Middle frontal gyrus (tissue), 1 donor: ENCODE measurements at regions not wholly inside any gene's neighbourhood (a gene's known extent, or its start where the extent isn't known, plus 50 kb on each side); places are given as distances from the start of the nearest gene placed in this dataset.

Source experiments
- DNase-seq: peaks from one replicate; pipeline ENCODE4 v3.0.0-alpha.2; 2015; ENCODE audit warnings: low spot score; ENCODE audit errors: extremely low spot score

DNA sequence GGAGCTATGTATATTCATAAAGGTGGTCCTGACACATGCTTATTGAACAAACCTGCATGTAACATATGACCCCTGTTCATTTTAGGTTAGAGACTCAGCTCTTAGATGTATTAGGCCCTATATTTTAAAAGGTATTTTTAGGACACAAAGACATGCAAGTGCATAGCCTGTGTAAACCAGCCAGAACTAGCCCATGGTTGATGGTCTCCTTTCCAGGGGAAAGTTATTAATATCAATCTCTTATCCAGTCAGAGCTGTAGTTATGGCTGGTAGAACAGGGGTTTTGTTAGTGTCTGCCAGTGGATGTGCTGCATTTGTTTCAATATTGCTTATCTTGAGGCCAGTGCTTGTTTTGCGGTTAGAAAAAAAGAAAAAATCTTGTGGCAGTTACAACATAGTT lies 488.6 kb downstream of the KCTD8 start:
- DNase-seq, result no peak

DNA sequence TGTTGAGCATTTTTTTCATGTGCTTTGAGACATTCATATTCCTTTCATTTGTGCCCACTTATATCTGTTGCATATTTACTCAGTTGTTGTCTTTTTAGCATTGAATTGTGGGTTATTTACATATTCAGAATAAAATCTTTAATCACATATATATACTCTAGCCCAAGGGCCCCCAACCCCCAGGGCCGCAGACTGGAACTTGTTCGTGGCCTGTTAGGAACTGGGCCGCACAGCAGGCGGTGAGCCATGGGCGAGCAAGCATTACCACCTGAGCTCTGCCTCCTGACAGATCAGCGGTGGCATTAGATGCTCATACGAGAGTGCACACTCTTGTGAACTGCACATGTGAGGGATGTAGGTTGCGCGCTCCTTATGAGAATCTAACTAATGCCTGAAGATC lies 480.6 kb downstream of the KCTD8 start:
- no peak for DNase-seq

DNA sequence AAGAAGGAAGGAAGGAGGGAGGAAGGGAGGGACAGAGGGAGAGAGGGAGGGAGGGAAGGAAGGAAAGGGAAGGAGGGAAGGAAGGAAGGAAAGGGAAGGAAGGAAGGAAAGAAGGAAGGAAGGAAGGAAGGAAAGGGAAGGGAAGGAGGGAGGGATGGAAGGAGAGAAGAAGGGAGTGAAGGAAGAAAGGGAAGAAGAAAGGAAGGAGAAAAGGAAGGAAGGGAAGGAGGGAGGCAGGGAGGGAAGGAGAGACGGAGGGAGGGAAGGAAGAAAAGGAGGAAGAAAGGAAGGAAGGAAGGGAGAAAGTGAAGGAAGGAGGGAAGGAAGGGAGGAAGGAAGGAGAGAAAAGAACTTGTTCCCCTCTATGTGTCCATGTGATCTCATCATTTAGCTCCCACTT lies 465.0 kb downstream of the KCTD8 start:
- DNase-seq, result no peak

DNA sequence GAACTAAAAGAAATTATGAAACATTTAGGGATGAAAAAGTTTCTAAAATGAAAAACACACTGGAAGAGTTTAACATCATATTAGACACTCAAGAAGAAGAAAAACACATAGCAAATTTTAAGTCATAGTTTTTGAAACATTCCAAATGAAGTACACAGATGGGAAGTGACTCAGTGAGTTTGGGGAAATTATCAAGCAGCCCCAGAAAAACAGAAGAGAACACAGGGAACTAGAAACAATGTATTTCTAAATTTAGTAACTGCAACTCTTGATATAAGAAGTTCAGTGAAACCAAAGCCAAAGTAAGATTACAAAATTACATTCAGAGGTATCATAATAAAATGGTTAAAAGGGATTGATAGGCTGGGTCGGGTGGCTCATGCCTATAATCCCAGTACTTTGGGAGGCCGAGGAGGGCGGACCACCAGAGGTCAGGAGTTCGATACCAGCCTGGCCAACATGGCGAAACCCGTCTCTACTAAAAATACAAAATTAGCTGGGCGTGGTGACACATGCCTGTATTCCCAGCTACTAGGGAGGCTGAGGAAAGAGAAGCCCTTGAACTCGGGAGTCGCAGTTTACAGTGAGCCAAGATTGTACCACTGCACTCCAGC lies 461.2 kb downstream of the KCTD8 start:
- DNase-seq, result no peak

DNA sequence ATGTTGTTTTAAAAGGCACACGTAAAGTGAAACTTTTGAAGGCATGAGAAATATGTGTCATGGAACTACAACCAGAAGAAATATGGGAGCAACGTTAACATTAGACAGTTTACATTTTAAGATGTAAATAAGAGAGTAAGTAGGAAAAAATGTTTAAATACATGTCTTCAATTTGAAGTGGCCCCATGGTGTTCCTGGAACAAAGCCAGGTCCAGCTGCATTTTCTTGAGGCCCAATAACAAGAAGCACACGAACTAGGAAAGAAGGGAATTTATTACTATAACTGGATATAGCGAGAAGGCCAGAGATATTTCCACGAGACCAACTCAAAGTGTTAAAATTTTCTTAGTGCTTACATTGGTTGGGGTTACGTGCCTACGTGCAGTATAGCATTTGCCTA lies 458.1 kb downstream of the KCTD8 start:
- no peak for DNase-seq

DNA sequence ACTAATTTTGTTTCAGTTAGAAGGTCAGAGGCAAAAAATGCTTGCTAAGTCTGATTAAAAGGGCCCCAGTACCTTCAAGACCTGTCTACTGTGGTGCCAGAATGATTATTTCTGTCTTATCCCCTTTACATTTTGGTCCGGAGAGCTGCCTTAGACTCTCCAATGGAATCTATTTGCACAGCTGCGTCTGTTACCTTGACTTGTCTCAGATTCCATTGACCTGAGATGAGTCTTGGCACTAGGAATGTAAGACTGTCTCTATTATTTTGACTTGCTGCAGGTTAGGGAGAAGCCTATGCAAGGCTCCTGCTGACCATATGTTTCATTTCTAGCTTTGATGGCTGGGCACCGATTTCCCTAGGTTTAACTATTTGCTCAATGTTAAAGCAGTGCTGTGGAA lies 457.6 kb downstream of the KCTD8 start:
- no peak for DNase-seq

DNA sequence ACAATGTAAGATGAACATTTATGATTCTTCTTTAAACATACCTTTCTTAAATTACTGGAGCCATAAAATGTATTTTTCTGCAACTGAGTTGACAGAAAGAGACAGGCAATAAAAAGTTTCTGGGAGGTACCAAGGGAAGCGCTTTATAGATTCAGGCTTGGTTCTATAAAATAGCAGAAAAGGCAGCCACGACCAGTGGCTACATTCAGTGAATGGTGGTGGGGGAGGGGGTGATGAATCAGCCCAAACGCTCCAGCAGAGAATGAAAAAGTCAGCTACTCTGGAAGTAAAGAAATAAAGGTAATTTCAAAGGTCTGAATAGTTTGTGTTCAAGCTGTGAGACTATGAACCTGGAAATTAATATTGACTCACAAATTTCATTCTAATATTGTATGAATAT lies 456.1 kb downstream of the KCTD8 start:
- DNase-seq, result no peak

DNA sequence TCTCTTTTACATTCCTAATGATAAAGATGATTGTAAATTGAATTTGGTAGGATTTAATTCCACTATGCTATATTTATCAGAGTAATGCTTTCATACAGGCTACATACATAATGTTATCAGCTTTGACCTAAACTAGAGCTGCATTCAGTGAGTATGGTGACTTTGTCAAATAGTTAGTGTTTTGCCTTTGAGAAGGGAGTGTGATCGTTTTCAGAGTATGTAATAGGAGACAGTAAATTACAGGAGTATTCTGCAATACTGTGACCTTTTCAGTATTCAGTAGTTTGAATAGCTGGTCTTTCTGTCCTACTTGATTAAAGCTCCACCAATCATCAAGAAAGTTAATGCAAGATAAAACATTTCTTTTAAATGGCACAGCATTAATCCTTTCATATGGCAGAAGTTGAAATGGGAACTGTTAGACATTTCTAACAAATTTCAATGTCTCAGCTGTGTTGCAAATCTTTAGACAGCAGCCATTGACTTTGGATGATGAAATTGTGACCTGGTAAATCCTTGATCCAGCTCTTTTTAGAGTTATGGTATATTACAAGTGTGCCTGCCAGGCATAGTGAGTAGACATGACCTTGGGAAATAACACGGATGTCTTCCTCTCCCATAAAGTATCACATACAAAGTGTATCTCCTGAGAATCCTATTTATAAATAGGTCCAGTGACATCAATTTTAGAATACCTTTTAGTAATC lies 455.3 kb downstream of the KCTD8 start:
- DNase-seq, result no peak

DNA sequence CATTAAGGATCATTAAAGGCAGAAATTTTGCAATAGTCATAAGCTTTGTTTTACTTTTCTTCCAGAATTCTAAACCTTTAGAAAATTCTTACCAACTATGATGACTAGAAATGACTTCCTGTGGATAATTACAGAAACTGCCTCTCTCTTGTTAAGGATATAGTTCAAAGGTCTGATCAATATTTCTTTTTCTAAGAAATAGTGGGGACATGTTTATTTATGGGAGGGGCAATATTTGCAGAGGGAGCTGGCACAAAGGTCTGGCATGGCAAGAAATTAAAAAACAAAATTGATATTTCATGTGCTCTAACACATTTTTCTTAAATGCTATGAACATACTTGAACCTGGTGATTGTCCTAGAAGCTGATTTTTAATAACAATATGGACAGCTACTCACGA lies 448.9 kb downstream of the KCTD8 start:
- no peak for DNase-seq

DNA sequence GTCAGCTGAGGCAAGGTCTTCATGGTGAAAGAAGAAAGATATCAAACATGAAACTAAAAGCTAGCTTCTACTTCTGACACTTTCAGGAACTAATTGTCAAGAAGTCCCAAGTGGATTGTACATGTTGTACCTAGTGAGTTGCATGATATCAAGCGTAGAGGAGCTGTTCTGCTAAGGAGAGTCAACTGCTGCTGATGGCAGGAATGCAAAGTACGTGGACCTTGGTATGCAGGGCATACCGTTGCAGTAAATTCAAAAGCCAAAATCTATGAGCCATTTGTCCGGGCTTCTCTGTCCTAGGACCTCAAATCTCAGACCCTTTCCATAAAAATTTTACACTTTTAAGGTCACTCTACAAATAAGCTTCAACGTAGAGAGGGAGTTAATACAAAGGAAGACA lies 446.2 kb downstream of the KCTD8 start:
- no peak for DNase-seq

DNA sequence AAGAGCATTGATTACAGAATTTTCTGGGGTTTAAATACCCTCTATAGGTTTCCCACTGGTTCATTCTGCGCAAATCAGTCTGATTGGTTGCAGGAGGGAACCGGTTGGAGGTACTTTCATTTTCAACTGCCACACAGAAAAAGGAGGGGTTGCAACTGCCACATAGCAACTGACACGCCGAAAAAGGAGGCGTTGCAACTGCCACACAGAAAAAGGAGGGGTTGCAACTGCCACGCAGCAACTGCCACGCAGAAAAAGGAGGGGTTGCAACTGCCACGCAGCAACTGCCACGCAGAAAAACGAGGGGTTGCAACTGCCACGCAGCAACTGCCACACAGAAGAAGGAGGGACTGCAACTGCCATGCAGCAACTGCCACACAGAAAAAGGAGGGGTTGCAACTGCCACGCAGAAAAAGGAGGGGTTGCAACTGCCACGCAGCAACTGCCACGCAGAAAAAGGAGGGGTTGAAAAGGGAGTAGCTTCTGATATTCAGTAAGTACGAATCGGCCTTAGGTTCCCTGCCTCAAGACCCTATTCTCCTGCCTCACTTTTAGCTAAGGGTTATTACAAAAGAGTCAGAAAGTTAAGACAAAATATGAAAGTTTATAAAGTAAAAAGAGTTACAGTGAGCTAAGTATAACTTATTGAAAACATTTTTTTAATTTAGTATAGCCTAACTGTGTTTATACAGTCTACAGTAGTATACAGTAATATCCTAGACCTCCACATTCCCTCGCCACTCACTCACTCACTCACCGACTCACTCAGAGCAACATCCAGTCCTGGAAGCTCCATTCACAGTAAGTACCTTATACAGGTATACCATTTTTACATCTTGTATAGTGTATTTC lies 431.8 kb downstream of the KCTD8 start:
- DNase-seq, result no peak

DNA sequence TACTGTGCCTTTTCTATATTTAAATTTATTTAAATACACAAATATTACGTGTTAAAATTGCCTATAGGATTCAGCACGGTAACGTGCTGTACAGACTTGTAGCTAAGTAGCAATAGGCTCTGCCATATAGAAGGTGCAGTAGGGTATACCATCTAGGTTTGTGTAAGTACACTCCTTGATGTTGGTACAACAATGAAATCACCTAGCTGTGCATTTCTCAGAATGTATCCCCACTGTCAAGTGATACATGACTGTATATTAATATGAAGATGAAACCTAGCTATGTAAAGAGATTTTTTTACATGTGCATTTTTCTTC lies 431.2 kb downstream of the KCTD8 start:
- no peak for DNase-seq

DNA sequence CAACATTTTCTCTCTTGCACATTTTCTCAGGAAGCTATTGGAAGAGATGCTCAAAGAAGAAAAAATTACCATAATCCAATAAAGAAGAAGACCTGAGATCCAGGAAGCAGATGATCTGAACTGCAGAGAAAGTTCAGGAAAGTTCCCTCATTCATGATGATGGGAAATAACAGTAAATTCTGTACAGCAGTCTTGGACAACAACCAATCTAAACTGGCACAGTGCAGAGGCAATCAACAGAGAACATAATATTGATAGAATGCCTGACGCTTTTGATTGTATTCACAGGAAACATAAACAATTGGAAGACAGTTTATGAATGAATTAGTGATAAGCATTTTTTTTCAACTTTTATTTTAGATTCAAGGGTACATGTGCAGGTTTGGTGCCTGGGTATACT lies 428.9 kb downstream of the KCTD8 start:
- no peak for DNase-seq

DNA sequence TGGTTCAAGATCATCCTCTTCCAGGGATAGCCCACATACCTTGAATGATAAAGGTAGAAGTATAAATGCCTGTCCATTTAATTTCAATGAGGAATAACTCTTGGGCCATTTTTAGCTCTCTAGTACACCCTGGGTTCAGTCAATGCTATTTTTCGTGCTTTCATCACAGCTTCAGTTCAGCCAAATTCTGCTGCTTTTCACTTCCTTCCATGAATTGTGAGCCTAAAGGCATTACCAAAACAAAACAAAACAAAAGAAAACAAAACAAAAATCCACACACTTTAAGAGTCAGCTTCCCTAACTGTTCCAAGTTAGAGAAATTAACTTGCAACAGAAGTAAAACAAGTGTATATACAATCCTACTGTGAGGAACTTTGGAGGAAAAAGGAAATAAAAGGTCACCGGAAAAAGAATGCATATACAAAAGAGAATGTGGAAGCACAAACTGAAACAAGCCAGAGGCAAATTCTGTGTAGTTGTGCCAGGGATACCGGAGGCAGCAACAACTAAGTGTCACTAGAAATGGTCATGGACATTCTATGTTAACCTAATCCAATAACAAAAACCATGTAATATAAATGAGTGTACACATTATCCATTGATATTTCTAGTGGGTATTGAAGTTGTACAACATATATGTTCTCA lies 423.1 kb downstream of the KCTD8 start:
- DNase-seq, result no peak

DNA sequence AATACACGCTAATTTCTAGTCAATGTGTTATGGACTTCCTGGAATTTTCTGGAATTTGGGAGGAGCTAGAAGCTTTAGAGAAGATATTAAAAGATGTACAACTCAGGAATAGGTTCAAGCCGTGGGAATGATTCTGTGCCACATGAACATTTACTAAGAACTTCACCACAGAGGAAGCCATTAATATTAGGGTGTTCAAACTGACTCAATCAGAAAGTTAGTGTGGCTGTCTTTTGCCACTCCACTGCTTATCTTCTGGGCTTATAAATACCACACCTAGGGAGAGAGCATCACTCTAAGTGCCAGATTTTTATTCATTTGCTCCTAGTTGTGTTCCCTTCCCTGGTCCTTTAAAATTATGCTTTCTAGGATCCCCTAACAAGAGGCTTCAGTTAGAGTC lies 409.8 kb downstream of the KCTD8 start:
- DNase-seq, result no peak

DNA sequence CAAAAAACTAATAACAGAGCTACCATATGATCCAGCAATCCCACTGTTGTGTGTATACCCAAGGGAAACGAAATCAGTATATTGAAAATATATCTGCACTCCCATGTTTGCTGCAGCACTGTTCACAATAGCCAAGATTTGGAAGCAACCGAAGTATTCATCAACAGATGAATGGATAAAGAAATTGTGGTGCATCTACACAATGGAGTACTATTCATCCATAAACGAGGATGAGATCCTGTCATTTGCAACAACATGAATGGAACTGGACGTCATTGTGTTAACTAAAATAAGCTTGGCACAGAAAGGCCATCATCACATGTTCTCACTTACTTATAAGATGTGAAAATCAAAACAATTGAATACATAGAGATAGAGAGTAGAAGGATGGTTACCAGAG lies 402.1 kb downstream of the KCTD8 start:
- no peak for DNase-seq

DNA sequence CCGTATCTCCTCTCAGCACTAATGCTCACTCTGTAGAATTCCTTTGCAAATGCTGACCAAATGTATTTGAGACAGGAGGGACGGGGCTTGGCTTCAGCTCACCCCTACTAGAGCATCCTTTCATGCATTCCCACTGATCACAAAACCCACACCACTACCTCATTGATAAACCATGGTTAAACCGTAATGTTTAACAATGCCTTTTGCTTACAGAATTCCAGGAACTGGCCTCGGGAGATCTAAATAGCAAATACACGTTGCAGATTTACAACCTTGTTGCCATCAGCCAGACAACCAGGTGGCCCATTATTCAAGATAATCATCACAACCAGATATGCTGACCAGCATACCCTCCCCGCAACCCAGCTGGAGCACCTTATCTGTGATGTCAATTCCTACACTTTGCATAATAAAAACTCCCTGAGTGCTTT lies 391.9 kb downstream of the KCTD8 start:
- DNase-seq, result no peak

DNA sequence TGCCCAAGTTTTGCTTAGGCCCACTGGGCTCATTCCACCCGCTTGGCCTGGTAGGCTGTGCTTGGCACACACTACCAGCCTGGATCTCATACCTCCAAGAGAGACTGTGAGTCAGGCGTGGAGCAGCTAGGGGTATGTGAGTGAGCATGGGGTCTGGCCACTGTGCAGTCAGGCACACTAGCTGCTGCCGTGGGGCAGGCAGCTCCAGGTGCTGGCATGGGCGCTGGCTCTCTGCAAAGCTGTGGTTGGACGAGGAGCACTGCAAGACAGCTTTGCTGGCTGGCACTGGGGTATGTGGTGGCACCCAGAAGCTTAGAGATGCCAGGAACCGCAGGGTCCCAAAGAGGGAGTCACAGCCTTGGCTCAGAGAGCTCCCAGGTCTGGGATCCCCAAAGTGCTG lies 377.8 kb downstream of the KCTD8 start:
- no peak for DNase-seq

DNA sequence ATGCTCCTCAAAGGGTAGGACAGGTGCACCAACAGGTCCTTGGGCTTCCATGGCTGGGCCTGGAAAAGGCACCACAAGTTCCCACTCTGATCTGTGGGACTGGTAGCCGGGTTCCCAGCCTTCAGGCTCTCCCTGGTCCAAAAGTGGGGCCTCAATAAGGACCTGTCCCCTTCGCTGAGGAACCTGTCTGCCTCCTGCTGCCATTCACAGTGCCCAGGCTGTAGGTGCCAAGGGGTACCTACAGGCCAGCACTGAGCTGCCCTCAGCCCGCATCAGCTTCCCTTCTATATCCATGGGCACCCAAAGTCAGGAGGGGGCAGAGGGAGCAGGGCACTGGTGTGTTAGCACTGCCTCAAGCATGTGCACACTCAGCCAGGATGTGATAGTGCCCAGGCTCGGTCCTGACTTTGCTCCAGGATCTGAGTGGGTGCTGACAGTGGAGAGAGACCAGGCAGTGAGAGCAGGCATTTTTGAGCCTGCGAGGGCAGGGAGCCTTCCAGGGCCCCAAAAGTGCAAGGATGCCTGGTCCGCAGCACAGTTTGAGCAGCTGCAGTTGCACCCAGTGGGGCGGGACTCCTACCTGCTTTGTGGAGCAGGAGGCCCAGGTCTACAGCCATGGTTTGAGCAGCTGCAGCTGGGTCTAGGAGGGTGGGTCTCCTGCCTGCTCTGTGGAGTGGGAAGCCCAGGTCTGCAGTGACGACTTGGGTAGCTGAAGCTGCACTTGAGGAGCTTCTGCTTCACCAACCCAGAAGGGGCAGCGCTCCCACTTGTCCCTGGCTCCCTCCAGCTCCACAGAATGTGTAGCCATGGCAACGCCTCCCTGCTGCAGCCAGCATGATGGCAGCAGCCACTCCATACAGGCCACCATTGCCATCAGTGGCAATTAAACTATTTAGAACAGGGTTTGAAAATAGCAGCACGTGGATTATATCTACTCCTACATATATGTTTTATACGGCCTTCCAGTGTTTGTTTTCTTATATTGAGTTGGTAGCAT lies 376.4 kb downstream of the KCTD8 start:
- no peak for DNase-seq

DNA sequence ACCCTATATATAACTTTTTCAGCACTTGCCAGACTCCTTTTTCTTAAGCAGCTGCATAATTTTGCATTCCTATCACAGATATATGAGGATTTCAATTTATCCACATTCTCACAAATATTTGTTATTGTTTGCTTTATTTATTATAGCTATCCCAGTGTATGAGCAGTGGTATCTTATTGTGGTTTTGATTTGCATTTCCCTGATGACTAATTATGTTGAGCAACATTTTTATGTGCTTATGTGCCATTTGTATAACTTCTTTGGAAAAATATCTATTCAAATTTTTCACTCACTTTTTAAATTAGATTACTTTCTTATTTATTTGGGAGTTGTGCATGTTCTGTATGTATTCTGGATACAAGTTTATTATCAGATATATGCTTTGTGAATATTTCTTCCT lies 361.9 kb downstream of the KCTD8 start:
- DNase-seq, result no peak

DNA sequence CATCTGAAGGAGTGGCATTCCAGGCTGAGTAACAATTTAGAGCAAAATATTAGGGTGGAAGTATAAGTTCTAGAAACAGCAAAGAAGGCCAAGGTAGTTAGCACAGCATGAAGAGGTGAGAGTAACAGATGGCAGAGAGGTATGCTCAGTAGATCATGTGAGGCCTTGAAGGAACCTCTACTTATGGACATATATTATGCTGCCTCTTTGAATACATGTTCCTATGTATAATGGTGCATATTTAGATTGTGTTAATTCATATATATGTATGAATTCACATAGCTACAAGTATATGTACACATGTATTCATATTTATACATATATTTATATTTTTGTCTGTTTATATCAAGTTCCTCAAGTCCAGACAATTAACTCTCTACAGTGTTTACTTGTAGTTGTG lies 355.2 kb downstream of the KCTD8 start:
- DNase-seq, result no peak
